Heart left ventricle (tissue), 16 donors: ENCODE measurements at regions not wholly inside any gene's neighbourhood (a gene's known extent, or its start where the extent isn't known, plus 50 kb on each side); places are given as distances from the start of the nearest gene placed in this dataset.

ENCODE experiments used
- ATAC-seq, 4 donors: fragments of 200-7000 bp; cut with Tn5 transposase; one replicate each; pipeline ENCODE4 v1.9.1; 2020 to 2022; ENCODE audit warnings: moderate library complexity in 4 of 4, mild to moderate bottlenecking in 3 of 4, moderate number of reproducible peaks in 1 of 4
- DNase-seq, 5 donors: peaks; one replicate each; pipeline ENCODE4 v3.0.0-alpha.2; 2020
- H3K27ac ChIP-seq, 12 donors: fragments of 200-600 bp; sonication (generic) in 4 of 12; one replicate each; pipeline versions ENCODE4 v1.5.0 to v1.8.0; 2016 to 2022; ENCODE audit warnings: mild to moderate bottlenecking in 2 of 12
- H3K27me3 ChIP-seq, 9 donors: fragments of 200-600 bp; sonication (generic) in 2 of 9; one replicate each; pipeline versions ENCODE4 v1.5.1 to v1.8.0; 2016 to 2022; ENCODE audit warnings: mild to moderate bottlenecking in 3 of 9
- H3K36me3 ChIP-seq, 9 donors: fragments of 200-600 bp; sonication (generic) in 2 of 9; one replicate each; pipeline versions ENCODE4 v1.5.0 to v1.8.0; 2018 to 2022; ENCODE audit warnings: mild to moderate bottlenecking in 2 of 9
- H3K4me1 ChIP-seq, 12 donors: fragments of 200-600 bp; sonication (generic) in 4 of 12; one replicate each; pipeline versions ENCODE4 v1.5.0 to v1.8.0; 2016 to 2022; ENCODE audit warnings: mild to moderate bottlenecking in 3 of 12
- H3K4me3 ChIP-seq, 12 donors: fragments of 200-600 bp; sonication (generic) in 4 of 12; one replicate each; pipeline versions ENCODE4 v1.5.0 to v1.8.0; 2017 to 2022; ENCODE audit warnings: mild to moderate bottlenecking in 9 of 12, moderate library complexity in 4 of 12
- H3K9me3 ChIP-seq, 12 donors: fragments of 200-600 bp; sonication (generic) in 4 of 12; one replicate each; pipeline versions ENCODE4 v1.5.0 to v1.8.0; 2016 to 2022; ENCODE audit warnings: mild to moderate bottlenecking in 1 of 12
- POLR2A ChIP-seq, 2 donors: fragments of 450-650 bp; IDR thresholded peaks; one replicate each; pipeline ENCODE4 v1.6.1; 2017; ENCODE audit warnings: antibody characterized with exemption in 2 of 2, mild to moderate bottlenecking in 2 of 2, moderate library complexity in 2 of 2
- WGBS, 4 donors: extraction: QIAGEN DNeasy Blood & Tissue Kit in 2 of 4; methylation state at CpG; one replicate each; pipeline versions ENCODE4 v1.1.5 to v1.1.7; 2013 to 2018; 5-methylcytosine and 5-hydroxymethylcytosine counted together
- intact Hi-C, 10 donors: fragments of 100-400 bp; cut with DNase I; formaldehyde crosslinking; loops; one replicate each; pipeline versions ENCODE4 v1.11.1 to v1.14.2; 2022
- TF ChIP-seq, protein P1 (sequence below), 12 donors: fragments of 200-600 bp; sonication (generic) in 4 of 12; IDR thresholded peaks; one replicate each; pipeline versions ENCODE4 v1.5.0 to v1.8.0; 2018 to 2022; ENCODE audit warnings: antibody characterized with exemption in 12 of 12, mild to moderate bottlenecking in 5 of 12
- donor health status: ischemic (EF 13 %, LVEDD 7.1; RV severe dilation, severe dysfunction).
- donor health status: healthy with polysubstance abuse.
- donor health status: DM: no; HTN: yes; CAD: no.
- donor health status: DM: no; HTN: no; CAD: no.
- donor health status: ischemic (EF 25% LVEDD 6.9; RV normal size, moderate dysfunction).
- donor health status: ischemic (EF 25% LVEDD 5.7; RV mildly dilated, moderate dysfunction).
- donor health status: healthy.
- donor health status: DM: yes; HTN: yes; CAD: no.
- donor health status: ischemic (EF 35%, LVEDD 5.7; RV mildly dilated, moderate dysfunction).
- donor health status: nonischemic (EF 11% LVEDD 7.7; RV severe dilation, severe dysfunction).
- donor health status: DM: yes; HTN: yes; CAD: no.
- donor health status: PGD.
- donor health status: ischemic (EF 29% LVEDD 5.4; RV normal size, mild dysfunction).
- donor health status: nonischemic (EF 23%, LVEDD 6.1; RV moderate dilation, normal function).

DNA sequence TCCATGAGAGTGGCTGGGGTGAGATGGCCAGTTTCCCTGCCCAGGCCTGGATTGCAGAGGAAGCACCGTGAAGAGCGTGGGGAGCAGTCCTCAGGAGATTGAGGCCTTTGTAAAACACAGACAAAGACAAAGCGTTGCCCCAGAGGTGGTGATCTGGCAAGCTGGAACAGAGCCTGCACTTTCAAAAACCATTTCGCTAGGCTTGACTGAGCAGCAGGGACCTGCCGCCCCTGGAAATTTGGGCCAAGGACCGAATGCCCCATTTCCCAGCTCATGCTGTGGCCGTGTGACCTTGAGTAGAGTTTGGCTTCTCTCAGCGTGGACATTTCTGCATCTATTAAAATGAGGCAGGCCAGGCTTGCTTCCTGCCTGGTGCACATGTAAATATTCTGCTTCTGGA is 381.4 kb downstream of the BCOR start:
- no peak for ATAC-seq
- H3K27ac ChIP-seq = no peak overlapping the region
- H3K4me1 ChIP-seq = peaks cover 0 to 4% (median 0%) of the 10 kb centered on the region in 12 donors
- no peaks in the 10 kb centered on the region for H3K9me3 ChIP-seq
- no peaks in the 10 kb centered on the region for H3K36me3 ChIP-seq
- TF ChIP-seq, protein P1, sequence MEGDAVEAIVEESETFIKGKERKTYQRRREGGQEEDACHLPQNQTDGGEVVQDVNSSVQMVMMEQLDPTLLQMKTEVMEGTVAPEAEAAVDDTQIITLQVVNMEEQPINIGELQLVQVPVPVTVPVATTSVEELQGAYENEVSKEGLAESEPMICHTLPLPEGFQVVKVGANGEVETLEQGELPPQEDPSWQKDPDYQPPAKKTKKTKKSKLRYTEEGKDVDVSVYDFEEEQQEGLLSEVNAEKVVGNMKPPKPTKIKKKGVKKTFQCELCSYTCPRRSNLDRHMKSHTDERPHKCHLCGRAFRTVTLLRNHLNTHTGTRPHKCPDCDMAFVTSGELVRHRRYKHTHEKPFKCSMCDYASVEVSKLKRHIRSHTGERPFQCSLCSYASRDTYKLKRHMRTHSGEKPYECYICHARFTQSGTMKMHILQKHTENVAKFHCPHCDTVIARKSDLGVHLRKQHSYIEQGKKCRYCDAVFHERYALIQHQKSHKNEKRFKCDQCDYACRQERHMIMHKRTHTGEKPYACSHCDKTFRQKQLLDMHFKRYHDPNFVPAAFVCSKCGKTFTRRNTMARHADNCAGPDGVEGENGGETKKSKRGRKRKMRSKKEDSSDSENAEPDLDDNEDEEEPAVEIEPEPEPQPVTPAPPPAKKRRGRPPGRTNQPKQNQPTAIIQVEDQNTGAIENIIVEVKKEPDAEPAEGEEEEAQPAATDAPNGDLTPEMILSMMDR (IDR thresholded peaks at IDR 0.05) = no peak
- no peak for TF ChIP-seq POLR2A (IDR thresholded peaks at IDR 0.05)
- H3K4me3 ChIP-seq = no peak overlapping the region
- intact Hi-C loops = no loop called here
- no peaks in the 10 kb centered on the region for H3K27me3 ChIP-seq
- 77 to 93% (median 88%) methylated on average over 8 of the region's 8 CpGs for WGBS, 4 donors
- DNase-seq = no peak

GRCh38 chrX:39716802-39717540 is 380.8 kb downstream of the BCOR start:
- WGBS, 4 donors = 75 to 93% (median 84%) methylated on average over 6 of the region's 6 CpGs
- TF ChIP-seq, protein P1 (IDR thresholded peaks at IDR 0.05) = no peak
- TF ChIP-seq POLR2A (IDR thresholded peaks at IDR 0.05) = no peak
- ATAC-seq = no peak
- DNase-seq = no peak
- peaks cover 0 to 10% (median 0%) of the 10 kb centered on the region in 12 donors for H3K4me1 ChIP-seq
- H3K4me3 ChIP-seq = no peak overlapping the region
- no peaks in the 10 kb centered on the region for H3K36me3 ChIP-seq
- intact Hi-C loops = no loop called here
- no peaks in the 10 kb centered on the region for H3K9me3 ChIP-seq
- H3K27ac ChIP-seq = no peak overlapping the region
- H3K27me3 ChIP-seq = no peaks in the 10 kb centered on the region

- intact Hi-C loops = no loop called here
- no peaks in the 10 kb centered on the region for H3K36me3 ChIP-seq
- ATAC-seq = no peak
- no peak for TF ChIP-seq POLR2A (IDR thresholded peaks at IDR 0.05)
- TF ChIP-seq, protein P1 (IDR thresholded peaks at IDR 0.05) = no peak
- DNase-seq = no peak
- H3K27ac ChIP-seq = no peak overlapping the region
- H3K27me3 ChIP-seq = peaks cover 0 to 12% (median 0%) of the 10 kb centered on the region in 9 donors
- H3K9me3 ChIP-seq = no peaks in the 10 kb centered on the region
- WGBS, 4 donors = 63 to 84% (median 68%) methylated on average over 2 of the region's 2 CpGs
- H3K4me1 ChIP-seq = peaks cover 0 to 10% (median 0%) of the 10 kb centered on the region in 12 donors
- H3K4me3 ChIP-seq = no peak overlapping the region
Measured at GRCh38 chrX:39718981-39719380, 378.8 kb downstream of the BCOR start.

- TF ChIP-seq, protein P1 (IDR thresholded peaks at IDR 0.05) = no peak
- no peak for TF ChIP-seq POLR2A (IDR thresholded peaks at IDR 0.05)
- intact Hi-C loops = loop anchor here in 2 of 10 donors (10.0 kb wide), 3 partner anchors 66 to 754 kb away; no protein-coding TSS in a partner anchor
- WGBS, 4 donors = 69 to 87% (median 82%) methylated on average over 2 of the region's 2 CpGs
- ATAC-seq (no peak), DNase-seq (no peak)
- Histone ChIP-seq H3K4me1 (peaks cover 0 to 10% (median 0%) of the 10 kb centered on the region in 12 donors), H3K9me3 (no peaks in the 10 kb centered on the region), H3K27me3 (peaks cover 0 to 13% (median 0%) of the 10 kb centered on the region in 9 donors), H3K36me3 (no peaks in the 10 kb centered on the region), H3K27ac (no peak overlapping the region), H3K4me3 (no peak overlapping the region)
Measured at GRCh38 chrX:39720945-39721344, 376.8 kb downstream of the BCOR start.
